ENCODE measurements at regions not wholly inside any gene's neighbourhood (a gene's known extent, or its start where the extent isn't known, plus 50 kb on each side); places are given as distances from the start of the nearest gene placed in this dataset.

DNA sequence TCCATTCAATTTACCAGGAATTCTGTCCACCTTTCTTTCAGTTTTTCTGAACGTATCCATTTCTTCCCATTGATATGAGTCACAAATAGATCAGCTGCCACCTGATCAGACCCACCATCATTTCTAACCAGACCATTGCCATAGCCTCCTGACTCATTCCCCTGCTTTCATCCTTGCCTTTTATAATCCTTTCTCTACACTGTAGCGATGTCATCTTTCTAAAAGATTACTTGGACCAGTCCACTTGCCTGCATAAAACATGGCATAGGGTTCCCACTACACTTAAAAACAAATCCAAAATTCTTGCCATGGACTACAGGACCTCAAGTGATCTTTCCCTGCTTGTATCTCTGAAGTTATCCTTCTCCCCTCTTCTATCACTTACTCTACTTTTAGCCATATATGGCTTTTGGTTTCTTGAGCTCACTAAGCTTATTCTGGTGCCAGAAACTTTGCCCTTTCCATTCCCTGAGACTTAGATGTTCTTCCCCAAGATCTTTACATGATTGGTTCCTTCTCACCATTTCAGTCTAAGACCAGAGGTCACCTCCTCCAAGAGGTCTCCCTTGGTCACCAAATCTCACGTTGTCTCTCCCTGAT lies 149.5 kb upstream of the KRR1 start:
- TF ChIP-seq HNRNPL (IDR thresholded peaks at IDR 0.05; ENCODE audit: low read depth, low read length) (no peak), EZH2 (IDR thresholded peaks at IDR 0.05; ENCODE audit: borderline replicate concordance, low read depth, low read length) (no peak), ADNP (tag; IDR thresholded peaks at IDR 0.05) (no peak), SP2 (IDR thresholded peaks at IDR 0.05; ENCODE audit: extremely low read depth, low read depth, low read length, poor library complexity, severe bottlenecking) (no peak), TAF1 (IDR thresholded peaks at IDR 0.05; ENCODE audit: control insufficient read depth, extremely low read depth, insufficient read depth, low read length, severe bottlenecking) (no peak), RAD21 (CRISPR knock-in tag; conservative IDR thresholded peaks at IDR 0.05 in 1 of 2, IDR thresholded peaks at IDR 0.05 in 1 of 2) (no peak), ZNF140 (CRISPR knock-in tag; IDR thresholded peaks at IDR 0.05) (no peak), KLF10 (CRISPR knock-in tag; IDR thresholded peaks at IDR 0.05) (no peak), JUNB (CRISPR knock-in tag; conservative IDR thresholded peaks at IDR 0.05) (no peak), KLF16 (IDR thresholded peaks at IDR 0.05) (no peak), EGR1 (conservative IDR thresholded peaks at IDR 0.05) (no peak)
- TF ChIP-seq, protein P1, sequence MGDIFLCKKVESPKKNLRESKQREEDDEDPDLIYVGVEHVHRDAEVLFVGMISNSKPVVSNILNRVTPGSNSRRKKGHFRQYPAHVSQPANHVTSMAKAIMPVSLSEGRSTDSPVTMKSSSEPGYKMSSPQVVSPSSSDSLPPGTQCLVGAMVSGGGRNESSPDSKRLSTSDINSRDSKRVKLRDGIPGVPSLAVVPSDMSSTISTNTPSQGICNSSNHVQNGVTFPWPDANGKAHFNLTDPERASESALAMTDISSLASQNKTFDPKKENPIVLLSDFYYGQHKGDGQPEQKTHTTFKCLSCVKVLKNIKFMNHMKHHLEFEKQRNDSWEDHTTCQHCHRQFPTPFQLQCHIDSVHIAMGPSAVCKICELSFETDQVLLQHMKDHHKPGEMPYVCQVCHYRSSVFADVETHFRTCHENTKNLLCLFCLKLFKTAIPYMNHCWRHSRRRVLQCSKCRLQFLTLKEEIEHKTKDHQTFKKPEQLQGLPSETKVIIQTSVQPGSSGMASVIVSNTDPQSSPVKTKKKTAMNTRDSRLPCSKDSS (IDR thresholded peaks at IDR 0.05; ENCODE audit: low read depth, partially characterized antibody): no peak
- TF ChIP-seq, protein P2, sequence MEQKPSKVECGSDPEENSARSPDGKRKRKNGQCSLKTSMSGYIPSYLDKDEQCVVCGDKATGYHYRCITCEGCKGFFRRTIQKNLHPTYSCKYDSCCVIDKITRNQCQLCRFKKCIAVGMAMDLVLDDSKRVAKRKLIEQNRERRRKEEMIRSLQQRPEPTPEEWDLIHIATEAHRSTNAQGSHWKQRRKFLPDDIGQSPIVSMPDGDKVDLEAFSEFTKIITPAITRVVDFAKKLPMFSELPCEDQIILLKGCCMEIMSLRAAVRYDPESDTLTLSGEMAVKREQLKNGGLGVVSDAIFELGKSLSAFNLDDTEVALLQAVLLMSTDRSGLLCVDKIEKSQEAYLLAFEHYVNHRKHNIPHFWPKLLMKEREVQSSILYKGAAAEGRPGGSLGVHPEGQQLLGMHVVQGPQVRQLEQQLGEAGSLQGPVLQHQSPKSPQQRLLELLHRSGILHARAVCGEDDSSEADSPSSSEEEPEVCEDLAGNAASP (IDR thresholded peaks at IDR 0.05): no peak
- TF ChIP-seq, protein P3, sequence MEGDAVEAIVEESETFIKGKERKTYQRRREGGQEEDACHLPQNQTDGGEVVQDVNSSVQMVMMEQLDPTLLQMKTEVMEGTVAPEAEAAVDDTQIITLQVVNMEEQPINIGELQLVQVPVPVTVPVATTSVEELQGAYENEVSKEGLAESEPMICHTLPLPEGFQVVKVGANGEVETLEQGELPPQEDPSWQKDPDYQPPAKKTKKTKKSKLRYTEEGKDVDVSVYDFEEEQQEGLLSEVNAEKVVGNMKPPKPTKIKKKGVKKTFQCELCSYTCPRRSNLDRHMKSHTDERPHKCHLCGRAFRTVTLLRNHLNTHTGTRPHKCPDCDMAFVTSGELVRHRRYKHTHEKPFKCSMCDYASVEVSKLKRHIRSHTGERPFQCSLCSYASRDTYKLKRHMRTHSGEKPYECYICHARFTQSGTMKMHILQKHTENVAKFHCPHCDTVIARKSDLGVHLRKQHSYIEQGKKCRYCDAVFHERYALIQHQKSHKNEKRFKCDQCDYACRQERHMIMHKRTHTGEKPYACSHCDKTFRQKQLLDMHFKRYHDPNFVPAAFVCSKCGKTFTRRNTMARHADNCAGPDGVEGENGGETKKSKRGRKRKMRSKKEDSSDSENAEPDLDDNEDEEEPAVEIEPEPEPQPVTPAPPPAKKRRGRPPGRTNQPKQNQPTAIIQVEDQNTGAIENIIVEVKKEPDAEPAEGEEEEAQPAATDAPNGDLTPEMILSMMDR (IDR thresholded peaks at IDR 0.05 in 2 of 3, conservative IDR thresholded peaks at IDR 0.05 in 1 of 3; ENCODE audit: insufficient read depth in 2 of 3, low read depth in 1 of 3, low read length in 3 of 3): no peak
